GM12801 (cell line): ENCODE measurements at regions not wholly inside any gene's neighbourhood (a gene's known extent, or its start where the extent isn't known, plus 50 kb on each side); places are given as distances from the start of the nearest gene placed in this dataset.

Experiments used
- CTCF ChIP-seq: IDR thresholded peaks from one replicate; pipeline ENCODE4 v1.5.1; 2011; ENCODE audit warnings: control low read depth; ENCODE audit not compliant: insufficient read length; ENCODE audit errors: extremely low read depth

DNA sequence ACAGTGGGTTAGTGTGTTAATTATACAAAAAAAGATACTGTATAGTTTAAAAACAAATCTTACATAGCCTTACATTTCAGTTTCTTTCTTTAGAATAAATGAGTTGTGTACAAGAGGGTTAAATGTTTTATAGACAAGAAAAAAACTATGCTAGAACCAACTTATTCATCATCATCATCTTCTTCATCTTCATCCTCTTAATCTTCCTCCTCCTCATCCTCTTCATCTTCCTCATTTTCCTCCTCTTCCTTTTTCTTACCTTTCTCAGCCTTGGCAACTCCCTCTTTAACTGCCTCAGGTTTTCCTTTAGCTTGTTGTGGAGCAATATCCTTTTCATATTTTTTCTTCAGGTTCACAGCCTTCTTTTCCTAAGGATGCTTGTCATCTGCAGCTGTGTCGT lies 53.7 kb downstream of the RPS12 start:
- TF ChIP-seq CTCF: no peak

DNA sequence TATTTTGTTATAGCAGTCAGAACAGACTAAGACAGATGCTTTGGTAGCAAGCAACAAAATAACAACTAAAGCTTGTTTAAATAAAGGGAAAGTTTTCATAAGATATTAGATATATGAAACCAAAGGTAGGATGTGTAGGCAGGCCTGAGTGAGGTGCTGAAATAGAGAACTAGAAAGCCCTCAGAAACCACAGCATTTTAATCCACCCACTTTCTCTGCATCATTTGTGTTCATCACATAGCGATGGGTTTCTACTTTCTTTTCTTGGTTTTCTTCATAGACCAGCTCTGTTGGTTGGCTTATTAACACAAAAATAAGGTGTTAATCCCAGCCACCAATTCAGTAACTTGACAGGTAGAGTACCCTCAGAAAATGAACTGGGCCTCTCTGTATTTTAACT lies 58.6 kb downstream of the RPS12 start:
- no peak for TF ChIP-seq CTCF

DNA sequence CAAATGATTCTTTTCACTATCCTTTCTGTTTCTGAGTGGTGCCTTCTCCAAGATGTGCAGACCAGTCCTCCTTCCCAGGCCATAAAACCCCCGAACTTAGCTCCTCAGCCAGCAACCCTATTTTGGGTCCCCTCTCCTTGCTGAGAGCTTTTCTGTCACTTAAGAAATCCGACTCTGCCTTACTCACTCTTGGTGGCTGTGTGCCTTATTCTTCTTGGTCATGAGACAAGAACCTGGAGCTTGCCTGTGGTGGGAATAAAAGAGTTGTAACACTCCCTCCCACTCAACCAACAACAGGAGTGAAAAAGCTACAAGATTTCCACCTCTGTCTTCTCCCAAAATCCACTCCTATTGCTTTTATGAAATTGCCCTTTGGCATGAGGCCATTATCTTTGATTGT lies 62.6 kb downstream of the RPS12 start:
- no peak for TF ChIP-seq CTCF

DNA sequence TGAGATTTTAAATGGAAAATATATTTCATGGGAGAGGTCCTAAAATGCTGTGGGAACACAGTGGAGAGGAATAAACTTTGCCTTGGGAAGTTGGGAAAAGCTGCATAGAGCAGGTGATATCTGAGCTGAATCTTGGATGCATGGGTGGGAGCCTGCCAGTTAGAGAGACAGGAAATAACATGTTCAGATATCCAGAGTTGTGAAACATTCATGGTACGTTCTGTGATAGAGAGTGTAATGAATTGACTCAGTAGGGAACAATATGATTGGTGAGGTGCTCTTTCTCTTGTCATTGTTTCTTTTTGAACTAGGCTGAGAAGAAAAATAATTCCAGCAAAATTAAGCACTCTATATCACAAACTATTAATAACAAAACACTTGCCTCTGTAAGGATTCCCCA lies 72.8 kb downstream of the RPS12 start:
- no peak for TF ChIP-seq CTCF

DNA sequence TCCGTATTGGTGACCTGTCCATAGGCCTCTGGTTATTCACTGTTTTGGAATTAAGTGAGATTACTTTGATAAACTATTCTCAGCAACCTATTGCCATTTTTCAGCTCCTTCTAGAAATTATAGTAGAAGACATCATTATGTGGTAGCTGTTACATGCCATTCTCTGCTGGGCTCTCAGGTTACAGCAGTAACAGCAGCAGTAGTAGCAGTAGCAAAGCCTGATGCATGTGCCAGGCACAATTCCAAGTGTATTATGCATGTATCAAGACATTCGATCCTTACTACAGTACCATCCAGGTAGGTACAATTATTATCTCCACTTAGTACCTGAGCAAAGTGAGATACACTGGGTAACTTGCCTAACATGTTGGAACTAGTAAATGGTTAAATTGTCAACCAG lies 74.3 kb downstream of the RPS12 start:
- no peak for TF ChIP-seq CTCF

DNA sequence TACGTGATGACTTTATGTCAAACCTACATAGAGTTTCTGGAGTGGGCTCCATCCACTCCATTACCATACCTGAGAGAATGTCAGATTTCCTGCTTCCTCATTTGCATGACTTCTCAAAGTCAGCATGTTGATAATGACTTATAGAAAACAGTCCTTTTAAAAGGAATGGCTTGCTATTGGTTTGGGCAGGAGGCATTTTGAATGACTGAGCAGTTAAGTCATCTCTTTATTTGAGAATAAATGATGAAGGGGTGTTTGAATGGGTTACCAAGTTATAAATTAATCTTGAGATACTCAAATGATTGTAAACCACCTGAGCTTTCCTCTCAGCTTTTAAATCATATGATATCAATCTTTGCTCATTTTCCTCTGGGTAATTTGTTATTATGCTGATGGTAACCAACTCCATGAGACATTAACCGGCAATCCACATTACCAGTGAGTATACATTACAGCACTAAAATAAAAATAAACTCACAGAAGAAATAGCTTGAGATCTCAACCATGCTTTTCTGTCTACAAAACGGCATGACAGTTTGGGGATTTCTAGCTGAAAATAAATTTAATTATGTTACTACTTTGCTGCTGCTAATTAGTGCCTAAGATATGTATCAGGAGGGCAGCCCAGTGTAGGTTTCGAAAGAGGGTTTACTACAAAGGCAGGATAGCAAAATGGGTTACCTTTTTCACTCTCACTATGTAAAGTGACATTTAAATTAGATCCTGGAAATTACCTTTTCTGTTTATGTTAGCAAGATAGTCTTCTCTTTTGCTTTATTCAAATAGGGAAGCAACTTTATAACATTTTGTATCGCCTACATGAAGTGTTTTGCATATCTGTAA lies 78.8 kb downstream of the RPS12 start:
- no peak for TF ChIP-seq CTCF

GRCh38 chr6:132893772-132894490 lies 79.6 kb downstream of the RPS12 start:
- no peak for TF ChIP-seq CTCF
